GM21825 (cell line): ENCODE measurements at regions not wholly inside any gene's neighbourhood (a gene's known extent, or its start where the extent isn't known, plus 50 kb on each side); places are given as distances from the start of the nearest gene placed in this dataset.
"Not testable (repeated sequence)": the region's sequence is repeated elsewhere in the genome, so short reads cannot be mapped to it uniquely, and the experiment has no call there.

Source experiments
- ATAC-seq: cut with Tn5 transposase; IDR thresholded peaks from one replicate; pipeline ENCODE4 v1.9.1; 2021; ENCODE audit warnings: mild to moderate bottlenecking, moderate library complexity; ENCODE audit not compliant: unreplicated experiment

GRCh38 chr5:91927439-91927838 is 544.3 kb upstream of the ARRDC3 start:
- no peak for ATAC-seq

- no peak for ATAC-seq
These were observed 542.1 kb upstream of the ARRDC3 start for GRCh38 chr5:91925249-91925648.

GRCh38 chr5:91917037-91917814 is 534.1 kb upstream of the ARRDC3 start:
- not testable (repeated sequence) for ATAC-seq

GRCh38 chr5:91910655-91911054 is 527.5 kb upstream of the ARRDC3 start:
- ATAC-seq: no peak

GRCh38 chr5:91910247-91910646 is 527.1 kb upstream of the ARRDC3 start:
- no peak for ATAC-seq

GRCh38 chr5:91906494-91906893 is 523.4 kb upstream of the ARRDC3 start:
- ATAC-seq: no peak

- ATAC-seq: no peak
These were observed 522.9 kb upstream of the ARRDC3 start for GRCh38 chr5:91906027-91906426.

DNA sequence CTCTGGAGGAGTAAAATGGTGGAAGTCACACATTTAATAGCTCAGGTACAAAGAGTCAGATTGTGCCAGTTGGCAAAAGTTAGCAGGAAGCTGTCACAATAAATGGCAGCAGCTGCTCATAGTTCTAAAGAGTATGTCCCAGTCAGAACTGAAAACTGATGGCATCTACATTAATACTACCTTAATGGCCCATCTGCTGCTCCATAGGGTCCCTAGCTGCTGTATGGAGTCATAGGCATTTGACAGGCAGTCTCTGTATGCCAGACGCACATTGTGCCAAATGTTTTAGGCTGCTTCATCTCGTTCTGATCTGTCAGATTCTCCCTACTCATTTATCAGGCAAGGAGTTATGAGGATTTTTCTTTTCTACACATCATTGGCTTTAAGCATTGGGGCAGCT is 515.8 kb upstream of the ARRDC3 start:
- ATAC-seq: no peak

DNA sequence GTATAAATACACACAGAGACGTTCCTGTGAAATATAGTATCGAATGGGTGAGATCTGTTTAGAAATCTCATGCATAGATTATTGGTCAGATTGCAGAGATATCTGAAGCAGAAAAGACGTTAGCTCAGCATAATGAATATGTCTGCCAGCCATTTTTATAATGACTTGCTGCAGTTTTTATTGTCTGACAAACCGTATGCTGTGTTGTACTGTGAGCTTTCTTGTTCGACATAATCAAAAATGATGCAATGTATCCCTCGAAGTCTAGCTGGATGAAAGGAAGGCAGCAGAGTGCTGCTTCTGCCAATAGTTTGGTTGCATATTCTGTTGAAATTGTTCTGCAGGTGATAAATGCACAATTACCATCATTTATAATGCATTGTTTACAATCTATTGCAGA is 514.9 kb upstream of the ARRDC3 start:
- no peak for ATAC-seq

DNA sequence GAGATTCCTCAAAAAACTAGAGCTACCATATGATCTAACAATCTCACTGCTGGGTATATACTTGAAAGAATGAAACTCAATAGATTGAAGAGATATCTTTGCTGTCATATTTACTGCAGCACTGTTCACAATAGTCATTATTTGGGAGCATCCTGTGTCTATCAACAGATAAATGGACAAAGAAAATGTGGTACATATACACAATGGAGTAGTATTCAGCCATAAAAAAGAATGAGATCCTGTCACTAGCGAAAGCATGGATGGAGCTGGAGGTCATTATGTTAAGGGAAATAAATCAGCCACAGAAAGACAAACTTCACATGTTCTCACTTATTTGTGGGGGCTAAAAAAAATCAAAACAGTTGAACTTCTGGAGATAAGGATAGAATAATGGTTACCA is 505.7 kb upstream of the ARRDC3 start:
- no peak for ATAC-seq

- no peak for ATAC-seq
These were observed 502.5 kb upstream of the ARRDC3 start for GRCh38 chr5:91885291-91886265.

DNA sequence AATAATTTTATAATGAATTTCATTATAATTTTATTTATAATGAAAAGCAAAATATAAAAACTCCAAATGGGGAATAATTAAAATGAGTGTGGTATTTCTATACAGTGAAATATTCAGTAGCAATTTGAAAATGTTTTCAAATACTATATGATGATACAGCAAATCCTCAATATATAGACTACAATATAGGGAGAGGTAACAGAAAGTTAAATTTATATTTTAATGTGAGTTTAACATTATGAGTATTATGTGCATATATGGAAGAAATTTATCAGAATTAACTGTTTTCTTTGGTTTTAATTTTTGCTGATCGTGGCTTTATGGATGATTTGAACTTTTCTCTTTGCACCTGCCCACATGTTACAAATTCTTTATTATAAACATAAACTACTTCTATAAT is 500.9 kb upstream of the ARRDC3 start:
- no peak for ATAC-seq

- no peak for ATAC-seq
These were observed 492.2 kb upstream of the ARRDC3 start for GRCh38 chr5:91875196-91875779.

- no peak for ATAC-seq
These were observed 484.7 kb upstream of the ARRDC3 start for GRCh38 chr5:91867799-91868198.

DNA sequence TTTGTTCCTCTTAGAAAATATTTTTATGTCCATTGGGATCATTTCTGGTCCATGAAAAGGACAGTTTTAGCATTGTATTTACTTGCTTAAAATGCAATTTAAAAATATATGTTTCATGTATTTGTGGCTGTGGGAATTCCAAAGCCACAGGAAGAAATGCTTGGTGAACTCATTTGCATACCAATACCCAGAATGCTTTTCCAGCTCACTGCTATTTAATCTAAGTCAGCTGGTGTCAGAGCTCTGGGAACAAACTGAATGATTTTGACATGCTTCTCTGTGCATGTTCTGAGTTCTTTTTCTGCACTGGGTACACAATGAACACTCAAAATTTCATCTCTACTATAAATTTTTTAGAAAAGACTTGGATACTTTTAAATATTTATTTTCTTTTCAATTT is 482.8 kb upstream of the ARRDC3 start:
- ATAC-seq: no peak

DNA sequence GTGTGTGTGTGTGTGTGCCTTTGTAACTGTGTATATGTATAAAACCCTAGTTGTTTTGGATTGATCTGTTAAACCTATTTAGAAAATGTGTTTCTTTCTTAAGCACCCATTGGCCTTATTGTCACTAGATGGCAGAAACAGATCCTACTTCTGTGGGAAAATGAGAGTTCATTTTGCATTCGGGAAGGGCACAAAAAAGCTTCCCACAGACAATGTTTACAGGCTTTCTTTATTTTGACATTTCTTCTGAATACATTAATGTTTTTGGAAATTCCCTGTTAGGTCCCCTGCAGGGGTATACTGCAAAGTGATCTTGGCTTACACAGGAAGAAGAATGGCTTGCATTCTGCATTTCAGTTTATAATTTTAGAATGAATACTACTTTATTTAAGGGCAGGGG is 481.8 kb upstream of the ARRDC3 start:
- ATAC-seq: no peak

GRCh38 chr5:91851670-91852069 is 468.6 kb upstream of the ARRDC3 start:
- no peak for ATAC-seq

DNA sequence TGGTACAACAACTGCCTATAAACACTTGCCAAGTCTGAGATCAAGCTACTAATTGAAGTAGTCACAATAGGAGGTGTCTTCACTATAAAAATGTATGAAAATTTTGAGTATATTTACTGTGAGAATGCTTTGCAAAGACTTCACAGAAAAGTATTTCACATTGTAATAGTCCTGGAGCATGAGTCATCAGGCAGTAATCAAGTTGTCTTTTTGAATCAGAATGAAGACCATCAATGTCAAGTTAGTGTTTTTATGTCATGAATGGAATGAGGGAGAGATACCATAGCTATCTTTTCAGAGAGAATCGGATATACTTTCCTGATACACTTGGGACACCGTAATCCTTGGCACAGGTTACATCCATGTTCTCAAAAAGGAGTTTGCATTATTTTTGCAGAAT is 466.9 kb upstream of the ARRDC3 start:
- ATAC-seq: no peak

GRCh38 chr5:91849069-91849468 is 466.0 kb upstream of the ARRDC3 start:
- no peak for ATAC-seq

GRCh38 chr5:91848453-91848852 is 465.3 kb upstream of the ARRDC3 start:
- no peak for ATAC-seq

GRCh38 chr5:91841423-91841822 is 458.3 kb upstream of the ARRDC3 start:
- no peak for ATAC-seq

DNA sequence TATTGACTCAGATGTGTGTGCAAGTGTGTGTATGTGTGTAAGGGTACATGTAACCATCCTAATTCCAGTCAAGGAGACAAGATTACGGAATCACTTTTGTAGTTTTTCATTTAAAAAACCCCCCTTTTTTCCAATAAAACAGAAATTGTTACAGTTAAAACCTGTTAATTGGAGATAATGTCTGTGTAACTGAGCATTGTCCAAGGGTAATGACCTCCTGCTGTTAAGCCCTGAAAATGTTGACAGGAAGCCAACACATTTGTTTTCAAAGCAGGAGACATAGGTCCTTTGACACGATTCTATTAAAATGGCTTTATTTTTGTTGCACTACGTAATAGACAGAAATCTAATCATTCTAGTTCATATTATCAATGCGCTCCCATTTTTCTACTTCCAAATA is 457.3 kb upstream of the ARRDC3 start:
- no peak for ATAC-seq
